ENCODE measurements at regions not wholly inside any gene's neighbourhood (a gene's known extent, or its start where the extent isn't known, plus 50 kb on each side); places are given as distances from the start of the nearest gene placed in this dataset.

- TF ChIP-seq CTCF (IDR thresholded peaks at IDR 0.05): no peak
- no peaks in the 10 kb centered on the region for H3K9me3 Mint-ChIP-seq
- no peak overlapping the region for H3K27ac ChIP-seq (ENCODE audit: low read depth in 1 of 2, low read length in 2 of 2)
- no peaks in the 10 kb centered on the region for H3K36me3 ChIP-seq (ENCODE audit: insufficient read depth, low read length)
- ChIA-PET POLR2A (no interaction called here), CTCF (no interaction called here)
- intact Hi-C loops (cut with DNase I, micrococcal nuclease): no loop called here
- ATAC-seq (ENCODE audit: poor library complexity): no peak
- H3K36me3 Mint-ChIP-seq (ENCODE audit: low read depth): no peaks in the 10 kb centered on the region
- no peak for DNase-seq
- no peak overlapping the region for H3K27ac Mint-ChIP-seq
- peaks cover 3% of the 10 kb centered on the region for H3K27me3 Mint-ChIP-seq
- no peaks in the 10 kb centered on the region for H3K27me3 ChIP-seq (ENCODE audit: control insufficient read depth in 1 of 2, insufficient read depth in 2 of 2, low read length in 2 of 2)
- no peaks in the 10 kb centered on the region for H3K4me1 Mint-ChIP-seq (ENCODE audit: low read depth)
- no peaks in the 10 kb centered on the region for H3K4me1 ChIP-seq (ENCODE audit: insufficient read depth, low read length)
- no peaks in the 10 kb centered on the region for H3K9me3 ChIP-seq (ENCODE audit: control insufficient read depth in 1 of 2, insufficient read depth in 1 of 2, low read length in 2 of 2)
- H3K4me3 ChIP-seq (ENCODE audit: low read length): no peak overlapping the region
- no peak overlapping the region for H3K4me3 Mint-ChIP-seq
Observed at GRCh38 chr5:135723491-135723890, 111.0 kb upstream of the SLC25A48 start.

GRCh38 chr5:135721548-135722090 is 112.8 kb upstream of the SLC25A48 start:
- Histone ChIP-seq H3K4me1 (ENCODE audit: insufficient read depth, low read length) (no peaks in the 10 kb centered on the region), H3K36me3 (ENCODE audit: insufficient read depth, low read length) (no peaks in the 10 kb centered on the region), H3K27ac (ENCODE audit: low read depth in 1 of 2, low read length in 2 of 2) (no peak overlapping the region), H3K9me3 (ENCODE audit: control insufficient read depth in 1 of 2, insufficient read depth in 1 of 2, low read length in 2 of 2) (no peaks in the 10 kb centered on the region), H3K27me3 (ENCODE audit: control insufficient read depth in 1 of 2, insufficient read depth in 2 of 2, low read length in 2 of 2) (no peaks in the 10 kb centered on the region), H3K4me3 (ENCODE audit: low read length) (no peak overlapping the region)
- Mint-ChIP-seq H3K27me3 (peaks cover 3% of the 10 kb centered on the region), H3K9me3 (no peaks in the 10 kb centered on the region), H3K36me3 (ENCODE audit: low read depth) (no peaks in the 10 kb centered on the region), H3K4me3 (no peak overlapping the region), H3K27ac (no peak overlapping the region), H3K4me1 (ENCODE audit: low read depth) (no peaks in the 10 kb centered on the region)
- DNase-seq (no peak), ATAC-seq (ENCODE audit: poor library complexity) (no peak)
- no peak for TF ChIP-seq CTCF (IDR thresholded peaks at IDR 0.05)
- POLR2A ChIA-PET: no interaction called here
- CTCF ChIA-PET: no interaction called here
- intact Hi-C loops (cut with DNase I, micrococcal nuclease): no loop called here

GRCh38 chr5:135720191-135720590 is 114.3 kb upstream of the SLC25A48 start:
- Histone ChIP-seq H3K9me3 (ENCODE audit: control insufficient read depth in 1 of 2, insufficient read depth in 1 of 2, low read length in 2 of 2) (no peaks in the 10 kb centered on the region), H3K4me3 (ENCODE audit: low read length) (no peak overlapping the region), H3K27ac (ENCODE audit: low read depth in 1 of 2, low read length in 2 of 2) (no peak overlapping the region), H3K27me3 (ENCODE audit: control insufficient read depth in 1 of 2, insufficient read depth in 2 of 2, low read length in 2 of 2) (no peaks in the 10 kb centered on the region), H3K36me3 (ENCODE audit: insufficient read depth, low read length) (no peaks in the 10 kb centered on the region), H3K4me1 (ENCODE audit: insufficient read depth, low read length) (no peaks in the 10 kb centered on the region)
- DNase-seq: no peak
- Mint-ChIP-seq H3K27me3 (peaks cover 3% of the 10 kb centered on the region), H3K27ac (no peak overlapping the region), H3K9me3 (no peaks in the 10 kb centered on the region), H3K4me1 (ENCODE audit: low read depth) (no peaks in the 10 kb centered on the region), H3K4me3 (no peak overlapping the region), H3K36me3 (ENCODE audit: low read depth) (no peaks in the 10 kb centered on the region)
- ATAC-seq (ENCODE audit: poor library complexity): no peak
- POLR2A ChIA-PET: no interaction called here
- no peak for TF ChIP-seq CTCF (IDR thresholded peaks at IDR 0.05)
- intact Hi-C loops (cut with DNase I, micrococcal nuclease): no loop called here
- CTCF ChIA-PET: no interaction called here

Measured in CD4-positive, alpha-beta T cell (primary cell).